NB4 (cell line): ENCODE measurements at regions not wholly inside any gene's neighbourhood (a gene's known extent, or its start where the extent isn't known, plus 50 kb on each side); places are given as distances from the start of the nearest gene placed in this dataset.

Source experiments
- CTCF ChIP-seq: IDR thresholded peaks from one replicate; pipeline ENCODE4 v1.5.1; 2012; ENCODE audit warnings: low read depth, low read length
- MAX ChIP-seq: IDR thresholded peaks from 2 replicates; pipeline ENCODE4 v1.6.1; 2011; ENCODE audit warnings: low read depth, low read length
- POLR2A ChIP-seq: IDR thresholded peaks from 2 replicates; pipeline ENCODE4 v1.6.1; 2011; ENCODE audit warnings: mild to moderate bottlenecking; ENCODE audit not compliant: insufficient read length; ENCODE audit errors: extremely low read depth

- TF ChIP-seq CTCF: no peak
- TF ChIP-seq MAX: no peak; the same call in 1 of the 2 replicates
- no peak for TF ChIP-seq POLR2A
These were observed 284.0 kb downstream of the SEC14L1 start for GRCh38 chr17:77424585-77425344.
